Effector memory CD4-positive, alpha-beta T cell (primary cell): ENCODE measurements at regions not wholly inside any gene's neighbourhood (a gene's known extent, or its start where the extent isn't known, plus 50 kb on each side); places are given as distances from the start of the nearest gene placed in this dataset.

ENCODE experiments used
- DNase-seq, 3 donors: peaks; one replicate each; pipeline ENCODE4 v3.0.0-alpha.2; 2020
- H3K27ac ChIP-seq: 2 replicates; pipeline ENCODE4 v1.7.0; 2013; ENCODE audit warnings: mild to moderate bottlenecking, low read length, moderate library complexity; ENCODE audit not compliant: insufficient read depth, poor library complexity, severe bottlenecking
- H3K27me3 ChIP-seq: replicated peaks from 2 replicates; pipeline ENCODE4 v1.7.0; 2013; ENCODE audit warnings: mild to moderate bottlenecking, low read length; ENCODE audit not compliant: insufficient read depth, control insufficient read depth, poor library complexity, severe bottlenecking
- H3K36me3 ChIP-seq: 2 replicates; pipeline ENCODE4 v1.7.0; 2013; ENCODE audit warnings: mild to moderate bottlenecking, low read length, moderate library complexity; ENCODE audit not compliant: control insufficient read depth, insufficient read depth
- H3K4me1 ChIP-seq: 2 replicates; pipeline ENCODE4 v1.7.0; 2013; ENCODE audit warnings: low read length, mild to moderate bottlenecking; ENCODE audit not compliant: control insufficient read depth, insufficient read depth, poor library complexity, severe bottlenecking
- H3K4me3 ChIP-seq: 2 replicates; pipeline ENCODE4 v1.7.0; 2013; ENCODE audit warnings: low read length, low read depth, mild to moderate bottlenecking; ENCODE audit not compliant: insufficient read depth, poor library complexity, severe bottlenecking
- H3K9me3 ChIP-seq: 2 replicates; pipeline ENCODE4 v1.7.0; 2013; ENCODE audit warnings: mild to moderate bottlenecking, low read length, moderate library complexity; ENCODE audit not compliant: control insufficient read depth

DNA sequence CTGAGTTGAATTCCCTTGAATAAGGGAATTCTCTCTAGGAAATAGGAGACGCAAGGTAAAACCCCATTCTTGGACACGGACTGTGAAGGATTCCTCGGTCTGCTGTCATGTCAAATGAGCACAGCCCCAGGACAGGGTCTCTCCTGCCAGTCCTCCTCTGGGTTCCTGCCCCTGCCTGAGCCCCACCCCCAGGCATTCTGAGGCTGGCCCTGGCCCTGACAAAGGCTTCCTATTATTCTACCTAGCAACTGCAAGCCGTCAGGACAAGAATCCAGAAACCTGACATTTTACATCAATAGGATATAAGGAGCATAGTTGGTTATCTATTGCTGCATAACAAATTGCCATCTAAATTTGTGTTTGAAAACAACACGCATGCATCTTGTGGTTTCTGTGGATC is 253.3 kb upstream of the AGAP1 start:
- Histone ChIP-seq H3K4me3 (no peak overlapping the region), H3K36me3 (no peaks in the 10 kb centered on the region)

DNA sequence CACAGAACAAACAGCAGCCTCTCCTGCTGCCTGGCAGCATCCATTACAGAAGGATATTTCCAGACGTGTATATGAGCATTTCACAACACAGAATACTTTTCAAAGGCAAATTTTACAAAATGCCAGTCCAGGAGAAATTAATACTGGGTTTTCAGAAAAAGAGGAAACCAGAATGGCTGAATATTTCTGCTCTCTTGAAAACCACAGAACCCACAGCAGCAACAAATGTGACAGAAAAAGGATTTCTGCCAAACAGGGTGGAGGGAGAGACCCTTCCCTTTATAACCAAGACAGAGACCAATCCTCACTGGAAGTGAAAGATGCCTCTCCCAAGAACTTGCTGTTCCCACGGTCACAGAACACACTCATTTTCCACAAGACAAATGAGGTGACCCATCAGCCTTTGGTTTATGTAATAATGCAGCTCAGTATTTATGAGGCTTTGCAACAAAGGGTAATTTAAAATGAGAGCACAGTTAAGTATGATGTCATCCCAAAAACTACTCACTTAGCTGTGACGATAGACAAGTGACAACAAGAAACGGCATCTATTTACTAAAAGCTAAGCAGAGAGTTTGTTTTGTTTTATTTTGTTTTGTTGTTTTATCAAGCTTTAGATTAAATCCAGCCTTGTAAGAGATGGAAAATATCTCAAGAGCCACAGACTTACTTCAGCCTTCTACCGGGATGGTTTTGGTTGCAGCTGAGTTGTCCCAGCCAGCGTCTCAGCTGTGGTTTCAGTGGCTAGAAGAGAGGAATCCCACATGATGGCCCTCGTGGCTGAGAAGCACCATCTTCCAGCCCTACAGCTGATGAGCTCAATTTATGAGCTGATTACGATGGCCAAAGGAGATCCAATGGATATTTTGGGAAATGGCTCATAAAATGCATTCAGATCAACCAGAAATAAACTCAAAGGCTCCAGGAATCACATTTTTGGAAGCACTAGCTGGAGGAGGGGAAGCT is 249.3 kb upstream of the AGAP1 start:
- peaks cover 2% of the 10 kb centered on the region for H3K27me3 ChIP-seq
- no peak for DNase-seq
- no peaks in the 10 kb centered on the region for H3K36me3 ChIP-seq
- no peak overlapping the region for H3K27ac ChIP-seq
- no peaks in the 10 kb centered on the region for H3K9me3 ChIP-seq
- no peak overlapping the region for H3K4me3 ChIP-seq
- H3K4me1 ChIP-seq, result no peaks in the 10 kb centered on the region

More for the DNA sequence above, 253.3 kb upstream of the AGAP1 start:
- Histone ChIP-seq H3K4me1 (no peaks in the 10 kb centered on the region), H3K27me3 (no peaks in the 10 kb centered on the region), H3K9me3 (no peaks in the 10 kb centered on the region), H3K27ac (no peak overlapping the region)
- DNase-seq, result no peak

DNA sequence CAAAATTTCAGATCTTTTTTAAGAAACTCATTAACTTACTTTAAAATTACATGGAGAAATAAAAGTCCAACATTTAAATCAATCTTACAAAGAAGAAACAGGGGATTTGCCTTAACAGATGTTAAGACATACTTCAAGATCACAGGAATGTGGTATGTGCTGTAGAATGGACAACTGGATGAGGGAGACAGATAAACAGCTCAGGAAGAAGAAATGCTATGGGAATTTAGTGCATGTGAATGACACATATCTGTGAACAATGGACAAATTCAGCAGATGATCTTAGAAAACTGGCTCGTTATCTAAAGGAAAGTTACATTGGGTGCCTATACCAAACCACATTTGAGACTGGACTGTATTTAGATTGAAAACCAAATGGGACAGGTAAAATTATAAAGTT is 246.8 kb upstream of the AGAP1 start:
- H3K4me3 ChIP-seq, result no peak overlapping the region

GRCh38 chr2:235255693-235256092 is 238.2 kb upstream of the AGAP1 start:
- Histone ChIP-seq H3K9me3 (no peaks in the 10 kb centered on the region), H3K4me1 (no peaks in the 10 kb centered on the region), H3K27ac (no peak overlapping the region), H3K4me3 (no peak overlapping the region), H3K36me3 (no peaks in the 10 kb centered on the region), H3K27me3 (no peaks in the 10 kb centered on the region)
- no peak for DNase-seq

More for the DNA sequence above, 246.8 kb upstream of the AGAP1 start:
- Histone ChIP-seq H3K27ac (no peak overlapping the region), H3K36me3 (no peaks in the 10 kb centered on the region), H3K4me1 (no peaks in the 10 kb centered on the region), H3K9me3 (no peaks in the 10 kb centered on the region), H3K27me3 (peaks cover 2% of the 10 kb centered on the region)
- no peak for DNase-seq

DNA sequence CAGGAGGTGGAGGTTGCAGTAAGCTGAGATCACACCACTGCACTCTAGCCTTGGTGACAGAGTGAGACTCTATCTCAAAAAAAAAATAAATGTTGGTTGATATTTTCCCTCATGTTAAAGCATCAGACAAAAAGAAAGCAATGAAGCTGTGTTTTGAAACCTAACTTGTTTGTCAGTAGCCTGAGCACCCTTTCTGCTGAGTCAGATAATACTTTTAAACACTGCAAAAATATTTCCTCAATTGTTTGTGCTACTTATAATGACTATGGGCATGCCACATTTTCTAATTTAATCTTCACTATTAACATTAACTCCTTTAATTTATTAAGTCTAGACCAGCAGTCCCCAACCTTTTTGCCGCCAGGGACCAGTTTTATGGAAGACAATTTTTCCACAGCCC is 236.3 kb upstream of the AGAP1 start:
- Histone ChIP-seq H3K4me1 (no peaks in the 10 kb centered on the region), H3K27me3 (no peaks in the 10 kb centered on the region), H3K36me3 (no peaks in the 10 kb centered on the region), H3K27ac (no peak overlapping the region), H3K9me3 (no peaks in the 10 kb centered on the region), H3K4me3 (no peak overlapping the region)
- no peak for DNase-seq

DNA sequence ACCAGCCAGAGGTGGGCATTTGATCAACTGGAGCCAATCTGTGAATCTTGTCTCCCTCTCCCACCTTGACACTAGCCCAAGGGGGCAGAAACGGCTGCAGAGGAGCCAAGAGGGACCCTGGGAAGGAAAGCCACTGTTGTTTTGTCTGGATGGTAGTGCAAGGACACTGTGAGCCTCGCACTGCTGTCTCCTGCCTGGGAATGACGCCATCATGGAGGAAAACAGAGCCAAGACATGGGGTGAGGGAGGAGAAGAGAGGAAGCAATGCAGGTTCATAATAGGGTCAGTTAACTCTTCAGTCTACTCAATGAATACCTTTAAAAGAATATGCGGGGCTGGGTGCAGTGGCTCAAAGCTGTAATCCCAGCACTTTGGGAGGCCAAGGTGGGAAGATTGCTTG is 231.1 kb upstream of the AGAP1 start:
- no peaks in the 10 kb centered on the region for H3K27me3 ChIP-seq
- no peak overlapping the region for H3K27ac ChIP-seq

DNA sequence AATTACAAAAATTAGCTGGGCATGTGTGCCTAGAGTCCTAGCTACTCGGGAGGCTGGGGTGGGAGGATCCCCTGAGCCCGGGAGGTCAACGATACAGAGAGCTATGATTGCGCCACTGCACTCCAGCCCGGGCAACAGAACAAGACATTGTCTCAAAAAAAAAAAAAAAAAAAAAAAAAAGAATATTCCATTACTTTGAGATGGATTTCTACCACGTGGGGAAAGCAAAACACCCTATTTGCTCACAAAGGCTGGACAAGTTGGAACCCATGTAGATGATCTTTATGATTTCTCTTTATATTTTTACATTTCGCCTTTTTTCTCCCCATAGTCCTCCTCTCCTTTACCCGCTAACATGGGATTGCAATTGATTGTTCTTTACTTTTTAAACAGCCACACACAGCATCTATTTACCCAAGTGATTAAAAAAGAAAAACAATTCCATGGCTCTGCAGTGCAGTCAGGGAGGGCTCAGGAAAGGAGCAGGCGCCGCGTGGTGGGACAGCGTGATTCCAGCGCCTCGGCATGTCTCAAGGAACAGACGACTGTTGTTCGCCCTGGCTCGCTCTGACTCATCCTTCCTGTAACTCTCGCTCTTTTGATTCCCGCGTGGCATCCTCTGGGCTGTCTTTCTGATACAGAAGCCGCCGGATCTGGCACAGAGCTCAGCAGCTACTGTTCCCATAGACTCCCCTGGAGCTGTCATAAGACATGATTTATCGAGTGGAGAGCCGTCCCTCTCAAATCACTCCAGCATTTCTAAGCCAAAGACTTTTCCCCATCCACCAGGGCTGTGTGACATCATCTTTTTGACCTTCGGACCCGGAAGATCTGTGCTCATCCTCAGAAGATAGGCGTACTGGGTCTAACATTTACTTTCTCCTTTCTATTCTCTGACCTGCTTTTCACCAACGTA is 230.4 kb upstream of the AGAP1 start:
- H3K36me3 ChIP-seq, result no peaks in the 10 kb centered on the region
- H3K27ac ChIP-seq, result no peak overlapping the region
- no peaks in the 10 kb centered on the region for H3K4me1 ChIP-seq
- no peak for DNase-seq
- no peaks in the 10 kb centered on the region for H3K9me3 ChIP-seq
- no peaks in the 10 kb centered on the region for H3K27me3 ChIP-seq
- no peak overlapping the region for H3K4me3 ChIP-seq

More for the DNA sequence above, 231.1 kb upstream of the AGAP1 start:
- Histone ChIP-seq H3K36me3 (no peaks in the 10 kb centered on the region), H3K4me1 (no peaks in the 10 kb centered on the region), H3K9me3 (no peaks in the 10 kb centered on the region), H3K4me3 (no peak overlapping the region)
- DNase-seq, result no peak

DNA sequence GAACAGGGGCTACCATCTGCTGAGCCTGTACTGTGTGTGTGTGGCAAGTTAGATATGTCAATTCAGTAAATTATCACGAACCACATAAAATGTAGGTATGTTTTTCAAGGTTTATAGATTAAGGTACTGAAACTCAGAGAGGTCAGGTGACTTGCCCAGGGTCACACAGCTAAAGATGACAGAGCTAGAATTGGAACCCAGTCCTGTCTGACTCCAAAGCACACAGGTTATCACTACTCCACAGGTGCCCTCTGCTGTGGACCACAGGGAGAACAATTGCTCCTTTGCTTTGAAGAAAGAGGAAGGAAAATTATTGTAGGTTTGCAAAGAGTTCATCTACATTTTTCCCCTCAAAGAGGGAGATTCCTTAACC is 229.7 kb upstream of the AGAP1 start:
- H3K4me3 ChIP-seq, result no peak overlapping the region

DNA sequence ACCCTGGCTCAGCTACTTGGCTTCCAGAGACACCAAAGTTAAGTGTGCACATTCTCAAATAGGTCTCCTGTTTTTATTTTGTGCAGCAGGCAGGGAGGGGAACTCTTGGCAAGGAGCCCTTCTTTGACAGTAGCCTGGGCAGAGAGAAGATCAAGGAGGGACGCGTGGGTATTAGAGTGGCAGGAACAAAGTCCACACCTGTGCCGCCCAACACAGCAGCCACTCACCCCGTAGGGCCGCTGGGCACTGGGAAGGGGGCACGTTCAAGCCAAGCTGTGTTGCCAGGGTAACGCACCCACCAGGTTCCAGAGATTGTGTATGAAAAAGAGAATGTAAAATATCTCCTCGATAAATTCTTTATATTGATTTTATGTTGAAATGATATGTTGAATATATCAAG is 229.3 kb upstream of the AGAP1 start:
- no peak for DNase-seq
- Histone ChIP-seq H3K27me3 (peaks cover 3% of the 10 kb centered on the region), H3K4me1 (no peaks in the 10 kb centered on the region), H3K36me3 (no peaks in the 10 kb centered on the region), H3K4me3 (no peak overlapping the region), H3K27ac (no peak overlapping the region), H3K9me3 (no peaks in the 10 kb centered on the region)

More for the DNA sequence above, 229.7 kb upstream of the AGAP1 start:
- no peak for DNase-seq
- no peaks in the 10 kb centered on the region for H3K36me3 ChIP-seq
- no peak overlapping the region for H3K27ac ChIP-seq
- no peaks in the 10 kb centered on the region for H3K4me1 ChIP-seq
- H3K27me3 ChIP-seq, result no peaks in the 10 kb centered on the region
- no peaks in the 10 kb centered on the region for H3K9me3 ChIP-seq
